22Rv1 (cell line): ENCODE measurements at regions not wholly inside any gene's neighbourhood (a gene's known extent, or its start where the extent isn't known, plus 50 kb on each side); places are given as distances from the start of the nearest gene placed in this dataset.

Source experiments
- H3K27ac ChIP-seq: fragments of 450-650 bp; 2 replicates; pipeline ENCODE4 v1.5.1; 2017
- CTCF ChIP-seq: fragments of 450-650 bp; IDR thresholded peaks from 2 replicates; pipeline ENCODE4 v1.5.1; 2017; ENCODE audit warnings: mild to moderate bottlenecking
- ZFX ChIP-seq: fragments of 450-650 bp; IDR thresholded peaks from 2 replicates; pipeline ENCODE4 v1.6.1; 2017; ENCODE audit warnings: antibody characterized with exemption, borderline replicate concordance

DNA sequence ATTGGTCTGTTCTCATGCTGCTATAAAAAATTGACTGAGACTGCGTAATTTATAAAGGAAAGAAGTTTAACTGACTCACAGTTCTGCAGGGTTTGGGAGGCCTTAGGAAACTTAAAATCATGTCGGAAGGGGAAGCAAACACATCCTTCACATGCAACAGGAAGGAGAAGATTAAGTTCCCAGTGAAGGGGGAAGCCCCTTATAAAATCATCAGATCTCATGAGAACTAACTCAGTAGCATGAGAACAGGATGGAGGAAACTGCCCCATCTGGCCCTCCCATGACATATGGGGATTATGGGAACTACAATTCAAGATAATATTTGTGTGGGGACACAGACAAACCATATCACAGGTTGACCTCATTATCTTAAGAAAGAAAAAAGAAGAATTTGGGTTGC, 134.5 kb downstream of the PPP1R3A start:
- TF ChIP-seq ZFX (no peak), CTCF (no peak)

GRCh38 chr7:113783403-113783802, 135.4 kb downstream of the PPP1R3A start:
- no peak overlapping the region for H3K27ac ChIP-seq
- no peak for TF ChIP-seq CTCF
- TF ChIP-seq ZFX: no peak

More for the DNA sequence above, 134.5 kb downstream of the PPP1R3A start:
- no peak overlapping the region for H3K27ac ChIP-seq

- H3K27ac ChIP-seq: no peak overlapping the region
- no peak for TF ChIP-seq ZFX
- TF ChIP-seq CTCF: no peak
Observed at GRCh38 chr7:113775804-113776203, 143.0 kb downstream of the PPP1R3A start.

- TF ChIP-seq ZFX: no peak
- TF ChIP-seq CTCF: no peak
Observed at GRCh38 chr7:113775401-113775800, 143.4 kb downstream of the PPP1R3A start.

DNA sequence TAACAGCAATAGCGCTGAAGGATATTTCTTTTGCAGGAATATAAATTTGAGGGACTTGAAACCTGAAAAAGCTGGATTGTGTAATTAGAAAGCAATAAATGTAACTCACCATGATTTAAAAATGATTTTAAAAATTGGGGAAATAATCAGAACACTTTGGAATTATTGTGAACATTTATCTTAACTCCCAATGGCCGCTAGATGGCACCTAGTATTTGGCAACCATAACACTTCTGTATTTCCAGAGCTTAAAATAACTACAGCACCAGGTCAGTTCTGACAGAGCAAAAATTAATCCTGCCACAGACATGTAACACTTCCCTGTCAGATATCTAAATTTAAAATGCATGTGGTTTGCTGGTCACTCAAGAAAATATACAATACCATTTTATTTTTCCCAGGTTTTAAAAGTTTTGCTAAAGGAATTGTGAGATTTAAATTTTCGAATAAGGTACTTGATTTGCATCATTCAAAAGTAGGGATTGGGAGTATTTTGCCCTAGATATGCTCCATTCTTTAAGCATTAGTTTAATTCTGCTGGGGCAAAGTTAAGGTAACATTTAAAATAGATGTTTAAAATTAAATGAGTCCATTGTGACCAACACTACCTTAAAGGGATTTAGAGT, 144.5 kb downstream of the PPP1R3A start:
- TF ChIP-seq ZFX (no peak), CTCF (peak; percentile 94)
- H3K27ac ChIP-seq: no peak overlapping the region

More at GRCh38 chr7:113775401-113775800, 143.4 kb downstream of the PPP1R3A start:
- H3K27ac ChIP-seq: no peak overlapping the region

DNA sequence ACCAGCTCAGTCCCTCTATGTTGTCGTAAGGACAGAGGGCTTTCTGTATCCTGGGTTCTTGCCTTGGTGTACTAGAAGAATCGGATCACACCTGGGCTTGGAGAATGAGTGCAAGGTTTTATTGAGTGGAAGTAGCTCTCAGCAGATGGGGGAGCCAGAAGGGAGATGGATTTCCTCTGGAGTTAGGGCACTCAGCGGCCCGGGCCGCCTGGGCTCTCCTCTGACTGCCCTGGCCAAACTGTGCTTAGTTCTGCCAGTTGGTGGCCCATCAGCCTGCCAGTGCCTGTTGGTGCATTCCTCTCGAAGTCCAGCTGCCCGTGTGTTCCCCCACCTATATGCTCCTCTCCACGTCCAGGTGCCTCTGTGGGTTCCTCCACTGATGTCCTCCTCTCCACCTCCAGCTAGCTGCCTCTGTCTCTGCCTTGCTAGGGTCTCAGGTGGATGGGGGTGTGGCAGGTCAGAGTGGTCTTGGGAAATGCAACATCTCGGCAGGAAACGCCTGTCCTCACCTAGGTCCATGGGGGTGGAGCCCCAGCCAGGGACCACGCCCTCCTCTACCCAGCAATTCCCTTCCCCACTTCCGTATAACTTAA, 148.6 kb downstream of the PPP1R3A start:
- no peak overlapping the region for H3K27ac ChIP-seq
- TF ChIP-seq CTCF: no peak
- no peak for TF ChIP-seq ZFX

DNA sequence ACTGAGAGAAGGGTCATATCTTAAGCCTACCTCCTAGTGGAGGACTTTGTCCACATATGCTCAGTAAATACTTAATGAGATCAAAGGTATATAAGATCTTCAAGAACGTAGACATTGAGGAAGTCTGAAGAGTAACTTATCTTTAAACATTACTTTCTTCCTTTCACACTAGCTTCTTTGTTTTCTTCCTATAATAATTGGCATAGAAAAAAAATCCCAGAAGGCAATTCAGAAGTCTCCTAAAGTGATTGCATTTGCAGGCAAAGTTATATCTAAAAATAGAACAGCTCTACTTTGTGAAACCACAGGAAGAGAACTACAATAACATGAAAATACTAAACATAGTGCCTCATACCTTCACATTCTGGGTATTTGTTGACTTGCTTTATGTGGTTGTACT, 150.4 kb downstream of the PPP1R3A start:
- TF ChIP-seq CTCF (no peak), ZFX (no peak)
- H3K27ac ChIP-seq: no peak overlapping the region
